Stimulated activated naive B cell treated with anti-CD40 and anti-IgM and Interleukin-4, amounts not matched to agents 10 μg/mL and 1 μg/mL and 100 μg/mL, for 72 hours (primary cell): ENCODE measurements at regions not wholly inside any gene's neighbourhood (a gene's known extent, or its start where the extent isn't known, plus 50 kb on each side); places are given as distances from the start of the nearest gene placed in this dataset.

ENCODE experiments used
- ATAC-seq, 2 donors: fragments of 150-1000 bp; cut with Tn5 transposase; replicated peaks; 2 replicates each; pipeline ENCODE4 v1.10.0; 2021; ENCODE audit warnings: moderate library complexity in 1 of 2
- DNase-seq: peaks from one replicate; pipeline ENCODE4 v3.0.0; 2021
- H3K27ac Mint-ChIP-seq: one replicate; pipeline ENCODE4 v1.8.0; 2022; ENCODE audit warnings: mild to moderate bottlenecking, mixed read lengths
- H3K27me3 Mint-ChIP-seq, 2 donors: one replicate each; pipeline ENCODE4 v1.8.0; 2022; ENCODE audit warnings: mixed read lengths in 2 of 2
- H3K36me3 Mint-ChIP-seq, 2 donors: one replicate each; pipeline ENCODE4 v1.8.0; 2022; ENCODE audit warnings: mixed read lengths in 2 of 2, mild to moderate bottlenecking in 1 of 2
- H3K4me1 Mint-ChIP-seq, 2 donors: one replicate each; pipeline ENCODE4 v1.8.0; 2022; ENCODE audit warnings: mixed read lengths in 2 of 2, mild to moderate bottlenecking in 1 of 2
- H3K4me3 Mint-ChIP-seq, 2 donors: one replicate each; pipeline ENCODE4 v1.8.0; 2022; ENCODE audit warnings: mild to moderate bottlenecking in 2 of 2, mixed read lengths in 2 of 2, moderate library complexity in 1 of 2
- H3K9me3 Mint-ChIP-seq, 2 donors: one replicate each; pipeline ENCODE4 v1.8.0; 2022; ENCODE audit warnings: mixed read lengths in 2 of 2, mild to moderate bottlenecking in 1 of 2

GRCh38 chr4:28354880-28355656, 1494.4 kb downstream of the STIM2 start:
- H3K27me3 Mint-ChIP-seq = no peaks in the 10 kb centered on the region
- no peak overlapping the region for H3K4me3 Mint-ChIP-seq
- no peaks in the 10 kb centered on the region for H3K36me3 Mint-ChIP-seq
- DNase-seq = no peak
- no peak overlapping the region for H3K27ac Mint-ChIP-seq
- peaks cover 0 to 2% of the 10 kb centered on the region in 2 donors for H3K9me3 Mint-ChIP-seq
- no peaks in the 10 kb centered on the region for H3K4me1 Mint-ChIP-seq
- ATAC-seq = no peak

GRCh38 chr4:28357990-28358389, 1497.3 kb downstream of the STIM2 start:
- Mint-ChIP-seq H3K4me3 (no peak overlapping the region), H3K27ac (no peak overlapping the region), H3K36me3 (no peaks in the 10 kb centered on the region), H3K4me1 (no peaks in the 10 kb centered on the region), H3K9me3 (peaks cover 0 to under 1% of the 10 kb centered on the region in 2 donors), H3K27me3 (no peaks in the 10 kb centered on the region)
- ATAC-seq (no peak), DNase-seq (no peak)

GRCh38 chr4:28358606-28359005, 1498.0 kb downstream of the STIM2 start:
- no peaks in the 10 kb centered on the region for H3K4me1 Mint-ChIP-seq
- H3K4me3 Mint-ChIP-seq = no peak overlapping the region
- no peaks in the 10 kb centered on the region for H3K36me3 Mint-ChIP-seq
- no peaks in the 10 kb centered on the region for H3K9me3 Mint-ChIP-seq
- no peaks in the 10 kb centered on the region for H3K27me3 Mint-ChIP-seq
- no peak for DNase-seq
- ATAC-seq = no peak
- no peak overlapping the region for H3K27ac Mint-ChIP-seq

- H3K36me3 Mint-ChIP-seq = no peaks in the 10 kb centered on the region
- H3K4me1 Mint-ChIP-seq = no peaks in the 10 kb centered on the region
- H3K4me3 Mint-ChIP-seq = no peak overlapping the region
- peaks cover 0 to 7% of the 10 kb centered on the region in 2 donors for H3K9me3 Mint-ChIP-seq
- no peak overlapping the region for H3K27ac Mint-ChIP-seq
- no peaks in the 10 kb centered on the region for H3K27me3 Mint-ChIP-seq
- ATAC-seq = no peak
- no peak for DNase-seq
These were observed 1500.0 kb downstream of the STIM2 start for GRCh38 chr4:28360681-28361080.

GRCh38 chr4:28362169-28362568, 1501.5 kb downstream of the STIM2 start:
- ATAC-seq (no peak), DNase-seq (no peak)
- Mint-ChIP-seq H3K9me3 (peaks cover 1 to 7% of the 10 kb centered on the region in 2 donors), H3K36me3 (no peaks in the 10 kb centered on the region), H3K27ac (no peak overlapping the region), H3K4me3 (no peak overlapping the region), H3K27me3 (no peaks in the 10 kb centered on the region), H3K4me1 (no peaks in the 10 kb centered on the region)

- Mint-ChIP-seq H3K27ac (no peak overlapping the region), H3K4me3 (no peak overlapping the region), H3K36me3 (no peaks in the 10 kb centered on the region), H3K27me3 (no peaks in the 10 kb centered on the region), H3K4me1 (no peaks in the 10 kb centered on the region), H3K9me3 (peaks cover 1 to 6% of the 10 kb centered on the region in 2 donors)
- DNase-seq = no peak
- ATAC-seq = no peak
These were observed 1508.9 kb downstream of the STIM2 start for GRCh38 chr4:28369499-28369898.

- DNase-seq = no peak
- Mint-ChIP-seq H3K27ac (no peak overlapping the region), H3K4me3 (no peak overlapping the region), H3K36me3 (no peaks in the 10 kb centered on the region), H3K27me3 (no peaks in the 10 kb centered on the region), H3K4me1 (no peaks in the 10 kb centered on the region), H3K9me3 (peaks cover 0 to 5% of the 10 kb centered on the region in 2 donors)
- no peak for ATAC-seq
These were observed 1512.5 kb downstream of the STIM2 start for GRCh38 chr4:28373191-28373590.

GRCh38 chr4:28373601-28374000, 1513.0 kb downstream of the STIM2 start:
- H3K4me3 Mint-ChIP-seq = no peak overlapping the region
- no peak overlapping the region for H3K27ac Mint-ChIP-seq
- no peaks in the 10 kb centered on the region for H3K36me3 Mint-ChIP-seq
- DNase-seq = no peak
- H3K27me3 Mint-ChIP-seq = no peaks in the 10 kb centered on the region
- peaks cover 0 to 5% of the 10 kb centered on the region in 2 donors for H3K9me3 Mint-ChIP-seq
- no peak for ATAC-seq
- H3K4me1 Mint-ChIP-seq = no peaks in the 10 kb centered on the region

- Mint-ChIP-seq H3K27me3 (no peaks in the 10 kb centered on the region), H3K4me3 (no peak overlapping the region), H3K9me3 (peaks cover 5% of the 10 kb centered on the region in 2 donors), H3K36me3 (no peaks in the 10 kb centered on the region), H3K4me1 (no peaks in the 10 kb centered on the region), H3K27ac (no peak overlapping the region)
- ATAC-seq (no peak), DNase-seq (no peak)
These were observed 1517.6 kb downstream of the STIM2 start for GRCh38 chr4:28378109-28378830.

- no peaks in the 10 kb centered on the region for H3K27me3 Mint-ChIP-seq
- no peak overlapping the region for H3K27ac Mint-ChIP-seq
- H3K4me3 Mint-ChIP-seq = no peak overlapping the region
- H3K36me3 Mint-ChIP-seq = no peaks in the 10 kb centered on the region
- H3K4me1 Mint-ChIP-seq = no peaks in the 10 kb centered on the region
- no peak for DNase-seq
- peaks cover 0 to 6% of the 10 kb centered on the region in 2 donors for H3K9me3 Mint-ChIP-seq
- ATAC-seq = no peak
These were observed 1525.2 kb downstream of the STIM2 start for GRCh38 chr4:28385801-28386200.

GRCh38 chr4:28386776-28387175, 1526.1 kb downstream of the STIM2 start:
- Mint-ChIP-seq H3K4me3 (no peak overlapping the region), H3K27me3 (no peaks in the 10 kb centered on the region), H3K27ac (no peak overlapping the region), H3K36me3 (no peaks in the 10 kb centered on the region), H3K4me1 (no peaks in the 10 kb centered on the region), H3K9me3 (peaks cover 0 to 1% of the 10 kb centered on the region in 2 donors)
- DNase-seq (no peak), ATAC-seq (no peak)

GRCh38 chr4:28388471-28388870, 1527.8 kb downstream of the STIM2 start:
- ATAC-seq (no peak), DNase-seq (no peak)
- H3K4me1 Mint-ChIP-seq = no peaks in the 10 kb centered on the region
- peaks cover 0 to 3% of the 10 kb centered on the region in 2 donors for H3K9me3 Mint-ChIP-seq
- H3K4me3 Mint-ChIP-seq = no peak overlapping the region
- no peak overlapping the region for H3K27ac Mint-ChIP-seq
- H3K36me3 Mint-ChIP-seq = no peaks in the 10 kb centered on the region
- H3K27me3 Mint-ChIP-seq = no peaks in the 10 kb centered on the region

GRCh38 chr4:28391877-28392276, 1531.2 kb downstream of the STIM2 start:
- H3K36me3 Mint-ChIP-seq = no peaks in the 10 kb centered on the region
- peaks cover 0 to 5% of the 10 kb centered on the region in 2 donors for H3K9me3 Mint-ChIP-seq
- ATAC-seq = no peak
- H3K4me3 Mint-ChIP-seq = no peak overlapping the region
- no peaks in the 10 kb centered on the region for H3K4me1 Mint-ChIP-seq
- H3K27me3 Mint-ChIP-seq = no peaks in the 10 kb centered on the region
- no peak for DNase-seq
- no peak overlapping the region for H3K27ac Mint-ChIP-seq

- no peaks in the 10 kb centered on the region for H3K36me3 Mint-ChIP-seq
- DNase-seq = no peak
- no peak overlapping the region for H3K27ac Mint-ChIP-seq
- no peak overlapping the region for H3K4me3 Mint-ChIP-seq
- H3K27me3 Mint-ChIP-seq = no peaks in the 10 kb centered on the region
- peaks cover 8% of the 10 kb centered on the region in 2 donors for H3K9me3 Mint-ChIP-seq
- no peak for ATAC-seq
- H3K4me1 Mint-ChIP-seq = no peaks in the 10 kb centered on the region
These were observed 1542.1 kb downstream of the STIM2 start for GRCh38 chr4:28402751-28403150.

GRCh38 chr4:28421221-28421620, 1560.6 kb downstream of the STIM2 start:
- Mint-ChIP-seq H3K9me3 (peaks cover 1 to 4% of the 10 kb centered on the region in 2 donors), H3K4me3 (no peak overlapping the region), H3K27me3 (no peaks in the 10 kb centered on the region), H3K27ac (no peak overlapping the region), H3K36me3 (no peaks in the 10 kb centered on the region), H3K4me1 (no peaks in the 10 kb centered on the region)
- no peak for DNase-seq
- no peak for ATAC-seq
